GM19372 (cell line): ENCODE measurements at regions not wholly inside any gene's neighbourhood (a gene's known extent, or its start where the extent isn't known, plus 50 kb on each side); places are given as distances from the start of the nearest gene placed in this dataset.

Experiments used
- ATAC-seq: cut with Tn5 transposase; IDR thresholded peaks from one replicate; pipeline ENCODE4 v1.9.1; 2021; ENCODE audit warnings: mild to moderate bottlenecking, low read depth, moderate library complexity; ENCODE audit not compliant: unreplicated experiment

DNA sequence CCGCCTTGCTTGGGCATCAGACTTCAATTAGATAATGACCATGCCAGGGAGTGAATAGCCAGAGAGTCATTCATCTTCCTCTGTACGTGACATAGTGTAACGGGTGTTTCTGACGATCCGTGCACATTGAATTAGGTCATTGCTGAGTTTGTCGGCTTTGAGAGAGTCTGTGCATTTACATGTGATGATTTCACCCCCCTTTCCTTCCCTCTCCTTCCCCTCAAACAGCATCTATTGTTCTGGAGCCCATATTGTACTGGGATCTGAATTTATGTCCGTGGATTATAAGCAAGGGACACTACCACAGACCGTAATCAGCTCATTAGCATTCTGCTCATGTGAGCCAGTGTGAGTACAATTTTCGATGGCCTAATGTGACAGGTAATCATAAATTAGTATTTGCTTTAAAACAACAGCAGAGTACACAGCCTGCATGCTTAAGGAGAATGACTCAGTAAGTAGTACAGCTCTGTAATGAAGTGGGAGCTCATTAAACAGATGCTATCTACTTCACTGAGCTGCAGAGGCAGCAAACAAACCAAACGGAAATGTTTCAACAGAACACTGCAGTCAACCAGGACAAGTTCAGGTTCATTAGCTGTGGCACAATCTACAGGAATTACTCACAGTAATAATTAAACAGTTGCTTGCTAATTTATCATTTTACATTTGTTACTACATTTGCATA is 302.1 kb downstream of the CSNK1G3 start:
- no peak for ATAC-seq

DNA sequence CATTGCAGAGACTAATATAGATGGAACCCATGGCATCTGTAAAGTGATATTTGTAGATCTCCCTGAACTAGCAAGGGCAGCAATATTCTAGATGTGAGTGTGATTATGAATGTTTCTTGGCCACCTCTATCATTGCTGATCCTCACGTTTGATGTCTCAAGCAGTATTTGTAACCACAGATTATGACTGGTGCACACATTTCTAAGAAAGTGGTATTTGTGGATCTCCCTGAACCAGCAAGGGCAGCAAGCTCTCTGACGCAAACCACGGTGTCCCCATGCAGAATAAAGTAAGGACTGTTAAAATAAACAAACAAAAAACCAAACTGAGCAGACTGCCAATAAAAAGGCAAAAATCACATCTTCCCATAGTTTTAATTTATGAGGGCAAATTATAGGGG is 301.3 kb downstream of the CSNK1G3 start:
- no peak for ATAC-seq

DNA sequence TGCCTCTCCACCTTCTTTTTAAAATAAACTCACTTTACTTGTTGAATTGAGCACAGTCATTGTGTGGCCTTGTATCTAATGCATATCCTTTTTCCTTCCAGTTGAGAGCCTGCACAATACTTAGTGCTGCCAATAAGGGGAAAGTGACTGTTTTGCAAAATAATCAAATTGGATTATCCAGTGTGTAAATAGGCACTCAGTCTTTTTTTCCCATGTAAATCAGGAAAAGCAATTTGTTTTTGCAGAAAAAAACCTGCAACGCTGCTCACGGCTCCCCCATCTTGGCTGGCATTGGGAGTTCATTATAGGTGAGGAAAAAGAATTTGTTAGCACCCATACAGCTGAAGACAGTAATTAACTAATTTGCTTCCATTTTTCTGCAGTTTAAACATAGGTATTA is 299.9 kb downstream of the CSNK1G3 start:
- ATAC-seq: no peak

DNA sequence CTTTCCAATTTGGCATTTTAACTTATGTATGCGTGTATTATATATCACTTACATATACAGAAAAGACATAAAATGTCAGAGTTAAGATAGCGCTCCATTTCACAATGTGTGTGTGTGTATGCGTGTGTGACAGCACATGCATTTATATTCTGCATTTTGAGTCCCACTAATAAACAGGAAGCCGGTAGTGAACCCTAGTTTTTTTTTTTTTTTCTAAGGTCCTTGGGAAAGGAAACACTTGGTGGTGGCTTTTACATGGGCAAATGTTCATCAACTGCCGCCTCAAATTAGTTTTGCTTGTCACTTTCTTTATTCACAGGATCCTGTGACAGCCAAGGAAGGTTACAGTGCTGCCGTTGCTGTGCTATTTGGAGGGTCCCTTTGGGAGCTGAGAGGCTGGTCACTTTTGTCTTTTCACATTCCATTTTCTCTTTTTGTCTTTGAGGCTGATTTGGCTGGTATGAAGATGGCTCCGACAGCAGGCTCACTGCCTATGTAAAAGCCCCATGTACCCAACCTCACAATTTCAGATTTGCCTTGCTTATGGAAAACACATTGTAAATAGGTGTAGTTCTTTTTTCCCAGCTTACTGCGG is 298.9 kb downstream of the CSNK1G3 start:
- no peak for ATAC-seq

DNA sequence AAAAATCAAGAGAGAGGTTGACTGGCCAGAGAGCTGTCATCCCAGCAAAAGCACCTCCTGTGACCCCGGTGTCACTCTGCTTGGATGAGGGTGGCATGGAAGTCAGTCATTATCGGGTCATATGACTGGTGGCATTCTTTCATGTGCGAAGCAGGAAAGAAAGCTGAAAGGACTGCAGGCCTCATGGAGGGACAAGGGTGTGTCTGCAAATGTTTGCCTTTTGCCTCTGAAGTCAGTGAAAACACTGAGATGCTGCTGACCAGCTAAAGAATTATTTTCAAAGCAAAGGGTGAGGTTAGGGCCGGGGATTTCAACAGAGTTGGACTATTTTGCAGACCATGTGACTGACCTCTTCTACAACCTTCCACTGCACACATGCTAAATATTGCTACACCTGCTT is 298.3 kb downstream of the CSNK1G3 start:
- no peak for ATAC-seq

DNA sequence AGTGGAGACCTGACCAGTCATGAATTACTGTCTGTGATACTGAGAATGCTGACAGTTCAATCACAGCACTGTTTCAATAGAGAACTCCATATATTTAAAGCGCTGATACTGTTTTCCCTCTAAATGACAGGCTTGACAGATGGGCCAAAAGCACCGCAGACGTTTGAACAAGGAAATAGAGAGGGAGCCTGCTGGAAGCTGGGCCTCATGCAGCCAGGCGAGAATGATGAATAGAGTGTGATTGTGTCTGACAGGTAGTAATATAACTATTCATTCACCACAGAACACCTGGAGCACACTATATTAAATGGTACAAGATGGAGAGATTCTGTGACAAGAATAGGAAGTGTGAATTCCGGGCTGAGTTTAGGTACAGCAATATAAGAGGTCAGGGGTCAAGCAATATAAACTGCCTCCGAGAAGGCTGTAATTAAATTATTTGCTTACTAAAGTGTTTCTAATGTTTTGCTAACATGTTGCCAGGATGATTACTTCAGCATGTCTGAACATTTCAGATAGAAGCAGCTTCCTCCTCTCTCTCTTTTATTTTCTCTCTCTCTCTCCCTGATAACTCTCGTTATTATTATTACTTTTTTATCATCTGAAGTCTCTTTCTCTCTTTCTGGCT is 297.7 kb downstream of the CSNK1G3 start:
- no peak for ATAC-seq

DNA sequence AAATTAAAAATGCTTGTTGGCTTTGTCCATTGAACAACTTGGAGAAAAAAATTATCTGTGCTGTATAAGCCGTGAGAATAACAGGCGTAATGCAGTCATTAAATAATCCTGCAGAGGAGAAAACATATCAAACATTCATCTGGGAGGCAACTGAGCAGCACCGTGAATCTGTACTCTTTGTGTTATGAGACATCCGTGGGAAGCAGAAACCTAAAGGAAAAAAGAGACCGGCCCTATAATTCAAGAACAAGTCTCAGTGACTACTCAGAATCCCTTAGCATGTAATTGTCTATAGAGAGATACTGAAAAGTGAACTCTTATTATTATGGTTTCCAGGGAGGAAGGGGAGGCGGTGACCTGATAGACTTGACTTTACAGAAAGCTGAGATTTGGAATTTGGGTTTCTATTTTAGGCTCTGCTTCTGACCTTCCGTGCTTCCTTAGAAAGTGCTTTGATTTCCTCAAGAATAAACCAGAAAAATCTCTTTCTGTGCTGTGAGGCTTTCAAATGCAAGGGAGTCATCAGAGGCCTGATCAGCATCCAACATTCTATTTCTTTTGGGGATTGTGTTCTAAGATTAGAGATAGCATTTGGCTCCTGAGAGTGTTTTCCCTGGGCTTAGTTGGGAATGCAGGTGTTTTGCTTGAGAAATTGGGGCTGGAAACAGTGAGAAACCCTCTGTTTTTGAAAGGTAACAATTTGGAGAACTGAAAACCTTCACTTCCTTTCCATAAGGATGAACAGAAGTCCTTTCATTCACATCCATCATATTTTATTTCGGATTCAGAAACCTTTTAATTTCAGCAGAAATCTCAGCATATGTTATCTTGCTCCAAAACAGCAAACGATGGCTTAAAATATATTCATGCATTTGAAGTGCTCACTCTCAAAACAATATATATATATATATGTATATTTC is 296.7 kb downstream of the CSNK1G3 start:
- ATAC-seq: no peak

DNA sequence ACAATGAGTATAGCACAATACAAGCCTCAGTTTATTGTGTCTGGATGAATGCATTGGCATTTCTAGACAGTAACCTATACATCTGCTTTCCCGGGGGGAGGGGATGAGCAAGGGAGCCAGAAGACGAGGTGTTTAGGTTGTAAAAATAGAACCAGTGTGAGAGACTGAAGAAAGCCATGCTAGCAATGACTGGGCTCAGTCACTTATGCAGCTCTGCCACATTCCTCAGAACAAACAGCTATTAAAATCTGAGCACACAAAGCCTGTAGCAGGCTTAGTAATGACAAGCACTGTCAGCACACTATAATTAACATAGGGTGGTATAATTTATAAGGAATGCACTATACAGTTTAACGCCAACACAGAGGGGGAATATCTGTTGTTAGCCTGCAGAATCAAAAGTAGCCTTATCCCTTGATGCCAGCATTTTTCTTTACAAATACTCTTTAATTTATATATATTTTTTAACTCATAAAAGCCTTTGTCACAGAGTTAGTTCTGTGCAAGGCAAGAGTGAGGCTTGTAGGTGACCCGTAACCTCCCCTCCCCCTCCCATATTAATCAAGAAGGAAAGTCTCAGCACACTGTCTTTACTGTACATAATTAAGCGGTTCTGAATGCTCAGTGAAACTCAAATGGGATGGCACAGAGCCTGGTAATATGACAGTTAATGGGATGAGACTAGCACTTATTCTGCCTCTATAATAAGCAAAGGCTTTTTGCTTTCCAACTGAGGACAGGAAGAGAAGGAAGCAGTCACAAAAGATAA is 295.4 kb downstream of the CSNK1G3 start:
- no peak for ATAC-seq

DNA sequence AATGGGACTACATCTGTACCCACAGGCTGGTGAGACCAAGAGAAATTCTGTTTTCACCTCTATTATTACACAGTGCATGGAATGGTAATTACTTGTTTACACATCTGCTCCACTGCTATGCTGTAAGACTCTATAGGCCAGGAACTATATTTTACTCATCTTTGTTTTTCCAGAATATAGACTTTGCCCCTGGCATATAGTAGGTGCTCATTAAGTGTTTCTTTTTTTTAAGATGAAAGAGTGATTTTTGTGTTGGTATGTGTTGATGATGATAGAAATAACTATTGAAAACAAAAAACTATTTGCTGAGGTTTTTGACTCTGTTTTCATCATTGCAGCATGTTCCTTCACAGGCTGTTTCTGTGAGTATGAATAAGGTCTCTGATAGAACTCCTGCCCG is 294.7 kb downstream of the CSNK1G3 start:
- ATAC-seq: no peak

DNA sequence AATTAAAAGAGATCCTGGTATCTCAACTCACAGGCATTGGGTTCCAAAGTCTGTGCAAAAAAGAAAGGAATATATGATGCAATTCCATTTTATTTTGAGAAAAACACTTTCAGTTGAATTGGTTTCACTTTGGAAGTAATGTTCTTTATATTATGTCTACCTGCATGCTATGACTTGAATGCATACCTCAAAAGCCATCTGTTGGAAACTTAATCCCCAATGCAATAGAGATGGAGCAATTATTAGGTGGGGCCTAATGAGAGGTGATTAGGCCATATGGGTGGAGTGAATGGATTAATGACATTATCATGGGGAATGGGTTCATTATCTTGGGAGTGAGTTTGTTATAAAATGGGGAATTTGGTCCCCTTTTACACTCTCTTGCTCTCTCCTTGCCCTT is 293.3 kb downstream of the CSNK1G3 start:
- ATAC-seq: no peak

DNA sequence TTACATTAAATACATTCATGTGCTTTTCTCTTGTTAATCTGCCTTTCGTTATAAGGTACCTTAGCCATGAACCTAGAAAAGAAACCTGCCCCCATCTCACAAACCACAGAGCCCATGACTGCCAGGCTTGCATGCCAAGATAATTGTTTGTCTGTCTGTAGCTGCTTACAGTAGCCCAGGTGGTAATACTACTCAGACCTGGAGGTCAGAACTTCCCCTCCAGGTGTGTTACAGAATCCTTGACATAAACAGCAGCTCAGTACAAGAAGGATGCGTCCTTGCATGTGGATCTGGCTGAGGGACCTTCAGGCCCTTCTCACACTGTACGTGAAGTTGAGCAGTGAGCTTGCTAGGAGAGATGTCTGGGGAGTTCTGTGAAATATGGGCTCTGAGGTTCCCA is 291.4 kb downstream of the CSNK1G3 start:
- no peak for ATAC-seq

DNA sequence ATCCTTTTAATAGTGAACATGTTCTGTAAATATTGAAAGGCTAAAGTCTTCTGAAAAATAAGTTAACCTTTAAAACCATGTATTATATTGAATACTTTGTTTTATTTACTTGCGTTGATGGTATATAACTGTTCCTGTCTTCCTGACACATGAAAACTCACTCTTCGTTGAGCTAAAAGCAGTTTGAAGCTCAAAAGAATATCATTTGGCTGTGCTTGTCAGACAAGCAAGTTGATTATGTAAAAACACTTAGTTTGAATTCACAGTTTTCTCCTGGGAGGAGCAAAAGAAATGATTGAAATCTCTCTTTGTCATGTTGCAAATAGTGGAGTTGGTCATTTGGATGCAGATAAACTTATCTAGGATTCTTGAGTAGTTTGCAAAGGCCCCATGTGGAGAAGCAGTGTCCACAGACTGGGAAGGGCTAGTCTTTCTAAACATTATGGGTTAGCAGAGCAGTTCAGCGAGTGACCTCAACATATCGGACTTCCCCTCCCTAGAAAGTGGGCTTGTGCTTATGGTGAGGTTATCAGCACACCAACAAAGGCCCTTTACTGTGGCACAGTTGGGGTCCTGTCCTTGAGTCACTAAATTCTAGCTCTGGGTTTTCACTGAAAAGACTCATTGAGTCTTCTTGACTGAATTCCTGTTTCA is 290.4 kb downstream of the CSNK1G3 start:
- ATAC-seq: no peak

DNA sequence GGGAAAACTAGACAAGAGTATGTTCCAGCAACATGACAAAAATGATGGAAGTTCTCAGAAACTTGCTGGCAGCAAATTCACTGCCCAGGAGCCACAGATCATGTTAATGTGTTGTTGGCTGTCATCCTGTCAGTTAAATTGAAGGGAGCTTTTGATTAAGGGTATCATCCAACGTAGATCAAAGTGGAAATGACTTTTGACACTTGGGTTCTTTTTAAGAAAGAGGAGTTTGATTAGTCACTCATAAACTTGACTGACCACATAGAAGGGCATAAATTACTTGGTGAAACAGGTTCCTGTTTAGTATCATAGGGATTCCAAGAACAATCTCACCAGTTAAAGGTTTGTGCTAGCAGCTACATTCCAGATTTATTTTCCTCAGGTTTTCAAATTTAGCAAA is 288.7 kb downstream of the CSNK1G3 start:
- ATAC-seq: no peak

DNA sequence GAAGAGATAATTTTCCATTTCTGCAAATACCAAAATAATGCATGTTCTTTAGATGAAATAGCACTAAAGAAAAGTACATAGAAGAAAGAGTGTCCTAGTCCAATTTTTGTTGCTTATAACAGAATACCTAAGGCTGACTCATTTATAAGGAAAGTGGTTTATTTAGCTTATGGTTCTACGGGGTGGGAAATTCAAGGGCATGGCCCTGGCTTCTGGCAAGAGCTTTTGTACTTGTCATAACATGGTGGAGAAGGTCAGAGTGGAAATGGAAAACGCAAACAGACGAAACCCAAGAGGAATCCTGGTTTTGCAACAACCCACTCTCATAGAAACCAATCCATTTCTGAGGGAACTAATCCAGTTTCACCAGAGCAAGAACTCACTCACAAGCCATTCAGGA is 283.7 kb downstream of the CSNK1G3 start:
- ATAC-seq: no peak

DNA sequence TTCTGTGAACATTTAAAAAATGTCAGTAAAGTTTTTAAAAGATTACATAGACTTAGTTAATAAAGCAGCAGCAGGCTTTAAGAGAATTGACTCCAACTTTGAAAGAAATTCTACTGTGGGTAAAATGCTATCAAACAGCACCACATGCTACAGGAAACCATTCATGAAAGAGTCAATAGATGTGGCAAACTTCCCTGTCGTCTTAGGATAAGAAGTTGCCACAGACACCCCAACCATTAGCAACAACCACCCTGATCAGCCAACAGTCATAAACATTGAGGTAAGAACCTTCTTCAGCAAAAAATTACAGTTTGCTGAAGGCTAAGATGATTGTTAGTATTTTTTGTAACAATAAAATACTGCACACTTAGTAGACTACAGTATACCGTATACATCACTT is 278.2 kb downstream of the CSNK1G3 start:
- ATAC-seq: no peak

DNA sequence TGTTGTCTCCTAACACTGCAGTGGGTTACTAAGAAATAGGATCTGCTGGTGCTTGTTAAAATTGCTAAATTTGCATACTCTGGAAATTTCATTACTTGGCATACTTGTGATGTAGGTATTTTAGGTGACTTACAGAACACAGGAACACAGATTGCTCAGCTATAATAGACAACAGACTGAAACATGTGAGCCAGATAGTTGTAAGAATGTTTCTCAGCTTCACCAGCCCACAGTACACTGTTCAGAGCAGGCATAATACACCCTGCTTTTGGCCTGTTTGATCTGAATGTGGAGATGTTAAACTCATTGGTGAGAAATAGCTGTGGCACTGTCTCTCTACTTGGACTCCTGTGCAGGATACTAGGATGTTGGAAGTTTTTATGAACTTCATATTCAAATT is 275.7 kb downstream of the CSNK1G3 start:
- no peak for ATAC-seq

DNA sequence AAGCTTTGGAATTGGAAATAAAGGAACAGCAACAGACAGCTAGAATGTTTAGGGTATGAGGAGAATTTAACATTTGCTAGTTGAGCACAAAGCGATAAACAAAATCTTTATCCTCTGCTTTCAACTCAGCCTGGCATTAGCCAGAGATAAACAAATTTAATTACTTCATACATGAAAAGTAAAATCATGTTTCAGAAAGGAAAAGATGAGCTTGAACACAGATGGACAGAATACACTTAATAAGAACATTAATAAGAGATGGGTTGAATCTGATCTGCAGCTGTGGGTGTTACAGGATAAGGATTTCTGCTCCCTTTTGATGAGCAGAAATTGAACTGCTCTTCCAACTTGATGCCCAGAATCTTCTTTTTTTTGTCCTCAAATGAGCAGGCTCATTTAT is 275.2 kb downstream of the CSNK1G3 start:
- no peak for ATAC-seq

DNA sequence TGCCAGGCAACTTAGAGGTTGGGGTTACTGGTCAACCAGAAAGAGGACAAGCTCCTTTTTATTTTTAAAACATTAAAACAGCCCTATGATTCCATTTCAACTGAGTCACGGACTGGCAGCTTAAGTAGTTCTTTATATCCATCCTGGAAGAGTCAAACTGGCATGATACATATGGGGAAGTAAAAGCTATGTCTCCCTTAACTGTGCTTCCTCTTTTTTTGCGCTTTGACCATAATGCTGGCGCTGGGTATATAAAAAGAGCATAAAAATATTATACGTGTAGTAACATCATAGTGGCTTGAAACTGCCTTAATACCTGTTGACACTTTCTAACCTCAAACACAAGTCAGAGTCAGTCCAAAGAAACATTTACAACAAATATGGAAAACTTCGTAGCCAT is 274.4 kb downstream of the CSNK1G3 start:
- no peak for ATAC-seq

DNA sequence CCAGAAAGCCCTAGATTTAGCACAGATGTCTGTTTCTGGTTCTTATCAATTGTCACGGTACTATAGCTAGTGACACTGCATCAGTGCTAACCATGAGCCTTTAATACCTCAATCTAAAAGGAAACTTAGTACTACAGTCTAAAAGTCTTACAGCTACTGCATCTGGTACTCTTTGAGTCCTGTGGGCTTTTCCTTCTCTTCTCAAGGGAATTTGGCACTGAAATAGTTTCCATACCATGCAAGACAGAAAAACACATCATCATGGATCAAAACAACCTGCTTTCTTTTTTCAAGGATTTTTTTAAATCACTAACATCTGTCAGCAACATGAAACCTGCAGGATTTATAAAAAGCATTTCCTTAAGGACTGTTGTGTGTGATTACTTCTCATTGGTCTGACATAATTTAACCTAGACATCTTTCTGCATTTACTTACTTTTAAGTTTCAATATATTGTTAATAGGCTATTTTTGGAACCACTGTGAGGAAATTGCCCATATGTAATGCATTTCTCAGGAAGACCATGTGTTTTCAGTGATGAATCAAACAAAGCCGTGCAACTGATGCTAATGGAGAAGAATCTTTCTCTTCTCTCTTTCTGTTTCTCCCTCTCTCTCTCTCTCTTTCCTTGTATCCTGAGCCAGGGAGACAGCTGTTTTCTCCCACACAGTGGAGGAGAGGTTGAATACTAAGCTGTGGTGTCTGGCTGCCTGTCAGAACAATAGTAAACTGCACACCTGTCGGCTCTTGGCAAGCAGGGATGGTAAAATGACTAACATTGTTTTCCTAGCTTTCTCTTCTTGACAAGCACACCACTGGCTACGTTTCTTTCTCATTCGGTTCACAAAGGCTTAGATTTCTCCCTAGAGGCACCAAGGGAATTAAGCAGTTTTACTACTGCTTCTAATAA is 273.4 kb downstream of the CSNK1G3 start:
- ATAC-seq: no peak
